ENCODE measurements at regions not wholly inside any gene's neighbourhood (a gene's known extent, or its start where the extent isn't known, plus 50 kb on each side); places are given as distances from the start of the nearest gene placed in this dataset.

DNA sequence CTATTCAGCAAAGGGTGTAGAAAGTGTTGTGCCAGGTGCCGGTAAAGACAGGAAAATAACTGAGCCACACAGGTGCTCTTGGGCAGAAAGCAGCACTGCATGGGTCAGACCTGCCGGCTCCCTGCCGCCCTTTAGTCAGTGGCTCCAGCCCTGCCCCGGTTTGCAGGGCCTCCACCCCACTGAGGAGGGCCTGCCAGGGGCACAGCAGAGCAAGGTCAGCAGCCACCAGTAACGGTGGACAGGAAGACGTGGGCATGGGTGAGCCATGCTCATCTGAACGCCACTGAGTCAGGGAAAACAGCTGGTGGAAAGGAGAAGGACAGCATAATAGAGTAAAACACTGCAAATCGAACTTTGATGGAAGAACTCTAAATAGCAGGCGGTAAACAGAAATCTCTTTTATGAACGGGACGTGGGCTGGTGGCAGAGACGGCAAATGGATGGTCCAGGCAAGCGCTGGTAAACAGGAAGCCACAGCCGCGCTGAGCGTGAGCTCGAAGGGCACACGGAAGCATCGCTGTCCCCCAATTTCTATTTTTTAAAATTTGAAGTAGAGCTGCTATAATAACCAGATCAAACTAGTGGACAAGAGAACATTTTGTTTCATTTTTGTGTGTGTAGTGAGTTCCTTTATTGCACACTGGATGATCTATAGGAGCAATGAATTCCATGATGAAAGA lies 141.8 kb upstream of the ALKAL2 start:
- TF ChIP-seq POLR2A (IDR thresholded peaks at IDR 0.05; ENCODE audit: borderline replicate concordance, extremely low read depth, insufficient read depth, insufficient read length) = no peak
- TF ChIP-seq, protein P1, sequence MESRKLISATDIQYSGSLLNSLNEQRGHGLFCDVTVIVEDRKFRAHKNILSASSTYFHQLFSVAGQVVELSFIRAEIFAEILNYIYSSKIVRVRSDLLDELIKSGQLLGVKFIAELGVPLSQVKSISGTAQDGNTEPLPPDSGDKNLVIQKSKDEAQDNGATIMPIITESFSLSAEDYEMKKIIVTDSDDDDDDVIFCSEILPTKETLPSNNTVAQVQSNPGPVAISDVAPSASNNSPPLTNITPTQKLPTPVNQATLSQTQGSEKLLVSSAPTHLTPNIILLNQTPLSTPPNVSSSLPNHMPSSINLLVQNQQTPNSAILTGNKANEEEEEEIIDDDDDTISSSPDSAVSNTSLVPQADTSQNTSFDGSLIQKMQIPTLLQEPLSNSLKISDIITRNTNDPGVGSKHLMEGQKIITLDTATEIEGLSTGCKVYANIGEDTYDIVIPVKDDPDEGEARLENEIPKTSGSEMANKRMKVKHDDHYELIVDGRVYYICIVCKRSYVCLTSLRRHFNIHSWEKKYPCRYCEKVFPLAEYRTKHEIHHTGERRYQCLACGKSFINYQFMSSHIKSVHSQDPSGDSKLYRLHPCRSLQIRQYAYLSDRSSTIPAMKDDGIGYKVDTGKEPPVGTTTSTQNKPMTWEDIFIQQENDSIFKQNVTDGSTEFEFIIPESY (IDR thresholded peaks at IDR 0.05; ENCODE audit: extremely low read depth, insufficient replicate concordance, low read length) = no peak
- no peak for TF ChIP-seq SP1 (IDR thresholded peaks at IDR 0.05; ENCODE audit: low read depth)
- TF ChIP-seq, protein P2, sequence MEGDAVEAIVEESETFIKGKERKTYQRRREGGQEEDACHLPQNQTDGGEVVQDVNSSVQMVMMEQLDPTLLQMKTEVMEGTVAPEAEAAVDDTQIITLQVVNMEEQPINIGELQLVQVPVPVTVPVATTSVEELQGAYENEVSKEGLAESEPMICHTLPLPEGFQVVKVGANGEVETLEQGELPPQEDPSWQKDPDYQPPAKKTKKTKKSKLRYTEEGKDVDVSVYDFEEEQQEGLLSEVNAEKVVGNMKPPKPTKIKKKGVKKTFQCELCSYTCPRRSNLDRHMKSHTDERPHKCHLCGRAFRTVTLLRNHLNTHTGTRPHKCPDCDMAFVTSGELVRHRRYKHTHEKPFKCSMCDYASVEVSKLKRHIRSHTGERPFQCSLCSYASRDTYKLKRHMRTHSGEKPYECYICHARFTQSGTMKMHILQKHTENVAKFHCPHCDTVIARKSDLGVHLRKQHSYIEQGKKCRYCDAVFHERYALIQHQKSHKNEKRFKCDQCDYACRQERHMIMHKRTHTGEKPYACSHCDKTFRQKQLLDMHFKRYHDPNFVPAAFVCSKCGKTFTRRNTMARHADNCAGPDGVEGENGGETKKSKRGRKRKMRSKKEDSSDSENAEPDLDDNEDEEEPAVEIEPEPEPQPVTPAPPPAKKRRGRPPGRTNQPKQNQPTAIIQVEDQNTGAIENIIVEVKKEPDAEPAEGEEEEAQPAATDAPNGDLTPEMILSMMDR (IDR thresholded peaks at IDR 0.05 in 2 of 3, conservative IDR thresholded peaks at IDR 0.05 in 1 of 3; ENCODE audit: borderline replicate concordance in 1 of 3, insufficient read depth in 1 of 3, low read depth in 2 of 3, low read length in 2 of 3) = no peak
- TF ChIP-seq CEBPB (IDR thresholded peaks at IDR 0.05; ENCODE audit: low read depth) = no peak
- no peak for TF ChIP-seq POLR2AphosphoS5 (IDR thresholded peaks at IDR 0.05; ENCODE audit: low read depth, low read length)
- TF ChIP-seq EZH2phosphoT487 (IDR thresholded peaks at IDR 0.05; ENCODE audit: borderline replicate concordance) = no peak
- TF ChIP-seq, protein P3, sequence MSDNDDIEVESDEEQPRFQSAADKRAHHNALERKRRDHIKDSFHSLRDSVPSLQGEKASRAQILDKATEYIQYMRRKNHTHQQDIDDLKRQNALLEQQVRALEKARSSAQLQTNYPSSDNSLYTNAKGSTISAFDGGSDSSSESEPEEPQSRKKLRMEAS (IDR thresholded peaks at IDR 0.05) = no peak
- no peak for TF ChIP-seq ELF1 (IDR thresholded peaks at IDR 0.05; ENCODE audit: borderline replicate concordance, low read depth)

Data from HCT116 (cell line).